Activated CD8-positive, alpha-beta memory T cell treated with anti-CD3 and anti-CD28 coated beads, Interleukin-2, amount 50 U/mL, for 48 hours (primary cell): ENCODE measurements at regions not wholly inside any gene's neighbourhood (a gene's known extent, or its start where the extent isn't known, plus 50 kb on each side); places are given as distances from the start of the nearest gene placed in this dataset.
A peak's percentile ranks its signal among the peaks of the same experiment; 100 is the strongest.

Source experiments
- DNase-seq: peaks from one replicate; pipeline ENCODE4 v3.0.0-alpha.2; 2020

DNA sequence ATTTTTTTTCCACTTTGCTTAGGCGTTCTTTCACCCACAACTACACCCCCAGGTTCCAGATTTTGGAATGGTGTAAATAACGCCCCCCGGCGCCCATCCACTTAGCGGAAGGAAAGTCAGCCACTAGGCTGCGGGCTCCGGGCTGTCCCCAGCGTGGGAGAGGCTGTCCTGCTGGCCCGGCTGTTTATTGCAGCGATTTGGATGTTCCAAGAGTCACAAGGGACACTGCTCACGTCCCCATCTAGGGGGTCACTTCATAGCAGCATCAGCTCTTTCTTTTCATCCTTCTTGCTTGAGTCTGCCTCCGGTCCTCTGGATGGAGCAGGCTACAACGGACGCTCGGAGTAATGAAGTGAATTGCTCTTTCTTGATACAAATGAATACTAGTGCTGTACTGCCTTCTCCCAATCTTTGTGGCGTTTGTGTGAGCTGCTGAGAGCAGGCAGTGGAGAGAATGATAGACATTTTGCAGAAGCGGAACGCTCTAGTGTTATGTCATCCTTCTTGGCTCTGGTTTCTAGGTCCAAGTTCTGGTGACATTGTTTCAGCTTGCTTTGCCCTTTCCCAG, 50.7 kb upstream of the PAIP2B start:
- peak; percentile 58 for DNase-seq

DNA sequence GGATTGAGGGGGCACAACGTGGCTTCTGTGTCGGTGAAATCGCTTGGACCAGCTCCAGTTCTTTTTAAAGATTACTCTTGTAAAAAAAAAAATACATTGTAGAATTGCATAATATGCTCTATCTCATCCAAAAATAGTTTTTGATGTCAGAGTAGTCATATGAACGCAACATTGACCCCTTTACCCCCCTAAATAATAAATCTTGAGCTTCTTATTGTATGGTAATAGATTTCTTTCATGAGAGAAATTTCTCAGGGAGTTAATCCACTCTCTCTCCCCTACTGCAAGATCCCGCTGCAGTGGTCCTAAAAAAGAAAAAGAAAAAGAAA, 50.2 kb upstream of the PAIP2B start:
- DNase-seq = no peak

- peak; percentile 94 for DNase-seq
Measured at GRCh38 chr2:71276311-71277146, 49.6 kb upstream of the PAIP2B start.
